DOHH2 (cell line): ENCODE measurements at regions not wholly inside any gene's neighbourhood (a gene's known extent, or its start where the extent isn't known, plus 50 kb on each side); places are given as distances from the start of the nearest gene placed in this dataset.

Experiments used
- H3F3A ChIP-seq: fragments of 200-600 bp; sonication (generic), shearing (Covaris generic); 2 replicates; pipeline ENCODE4 v1.6.0; 2016; ENCODE audit warnings: antibody characterized with exemption, mild to moderate bottlenecking; ENCODE audit not compliant: control insufficient read depth, insufficient read depth
- H3K27ac ChIP-seq: fragments of 200-600 bp; sonication (generic); 2 replicates; pipeline ENCODE4 v1.5.1; 2014; ENCODE audit warnings: low read depth, mild to moderate bottlenecking, low read length, moderate library complexity
- H3K27me3 ChIP-seq: fragments of 200-600 bp; sonication (generic); 2 replicates; pipeline ENCODE4 v1.6.1; 2014; ENCODE audit warnings: mild to moderate bottlenecking, low read length, mixed read lengths; ENCODE audit not compliant: control insufficient read depth
- H3K36me3 ChIP-seq: fragments of 200-600 bp; sonication (generic); 2 replicates; pipeline ENCODE4 v1.6.1; 2014; ENCODE audit warnings: mild to moderate bottlenecking, low read length, moderate library complexity, mixed read lengths; ENCODE audit not compliant: control insufficient read depth
- H3K4me1 ChIP-seq: fragments of 200-600 bp; sonication (generic); 2 replicates; pipeline ENCODE4 v1.6.1; 2014; ENCODE audit warnings: mild to moderate bottlenecking, low read length, mixed read lengths; ENCODE audit not compliant: control insufficient read depth
- H3K4me2 ChIP-seq: fragments of 200-600 bp; sonication (generic); 2 replicates; pipeline ENCODE4 v1.6.0; 2014; ENCODE audit warnings: mild to moderate bottlenecking, low read length, moderate library complexity
- H3K4me3 ChIP-seq: fragments of 200-600 bp; sonication (generic); 2 replicates; pipeline ENCODE4 v1.5.1; 2014; ENCODE audit warnings: mild to moderate bottlenecking, low read length, mixed read lengths
- H3K79me2 ChIP-seq: fragments of 200-600 bp; sonication (generic); 2 replicates; pipeline ENCODE4 v1.6.1; 2014; ENCODE audit warnings: mild to moderate bottlenecking, low read length, mixed read lengths; ENCODE audit not compliant: control insufficient read depth
- H3K9me2 ChIP-seq: fragments of 200-600 bp; sonication (generic); replicated peaks from 2 replicates; pipeline ENCODE4 v1.6.1; 2014; ENCODE audit warnings: mild to moderate bottlenecking, low read length, mixed read lengths; ENCODE audit not compliant: control insufficient read depth
- H3K9me3 ChIP-seq: fragments of 200-600 bp; sonication (generic); 2 replicates; pipeline ENCODE4 v1.6.1; 2014; ENCODE audit warnings: antibody characterized with exemption, low read length, mixed read lengths; ENCODE audit not compliant: control insufficient read depth, insufficient read depth
- H4K20me1 ChIP-seq: fragments of 200-600 bp; sonication (generic); 2 replicates; pipeline ENCODE4 v1.6.0; 2014; ENCODE audit warnings: low read depth, mild to moderate bottlenecking, antibody characterized with exemption, low read length, moderate library complexity; ENCODE audit not compliant: control insufficient read depth, insufficient read depth
- EZH2phosphoT487 ChIP-seq: fragments of 200-600 bp; sonication (generic); IDR thresholded peaks from 2 replicates; pipeline ENCODE4 v1.6.1; 2017; ENCODE audit warnings: borderline replicate concordance, mild to moderate bottlenecking, antibody characterized with exemption, low read length, moderate library complexity, mixed read lengths
- TF ChIP-seq, protein P1 (sequence below): fragments of 200-600 bp; sonication (generic); IDR thresholded peaks from one replicate; pipeline ENCODE4 v1.5.1; 2014; ENCODE audit warnings: antibody characterized with exemption, mild to moderate bottlenecking, low read depth, low read length; ENCODE audit not compliant: poor library complexity, severe bottlenecking

DNA sequence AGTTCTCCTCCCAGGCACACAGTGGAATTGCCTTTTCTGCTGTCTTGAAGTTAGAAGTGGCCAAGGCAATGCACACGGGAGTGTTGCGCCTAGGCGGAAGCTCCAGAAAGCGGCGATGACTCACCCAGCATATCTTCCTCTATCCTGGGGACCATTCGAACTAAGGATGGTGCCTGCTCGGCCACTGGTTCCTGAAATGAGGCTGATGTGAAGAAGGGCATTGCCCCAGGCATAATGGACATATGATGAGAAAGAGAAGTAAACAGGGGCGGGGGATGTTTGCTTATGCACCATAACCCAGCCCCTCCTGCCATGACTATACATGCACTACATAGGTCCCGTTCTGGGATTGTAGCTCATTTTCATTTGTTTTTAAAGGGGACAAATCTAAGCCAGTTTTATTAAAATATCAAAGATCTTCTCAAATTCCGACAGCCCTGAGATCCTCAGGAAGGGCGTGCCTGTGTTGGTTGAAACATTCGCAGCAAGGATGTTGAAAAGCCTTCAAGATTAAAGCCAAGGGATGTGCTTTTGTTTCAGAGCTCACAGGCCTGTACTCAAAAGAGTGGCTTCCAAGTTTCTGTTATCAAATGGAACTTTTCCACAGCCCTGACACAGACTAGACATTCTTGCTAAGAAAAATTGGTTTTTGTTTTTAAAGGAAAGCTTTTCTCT is 218.5 kb downstream of the LY86 start:
- no peaks in the 10 kb centered on the region for H3K36me3 ChIP-seq
- H3K4me3 ChIP-seq = no peak overlapping the region
- H3K4me2 ChIP-seq = no peak overlapping the region
- no peaks in the 10 kb centered on the region for H4K20me1 ChIP-seq
- H3K79me2 ChIP-seq = no peaks in the 10 kb centered on the region
- H3F3A ChIP-seq = no peaks in the 10 kb centered on the region
- H3K4me1 ChIP-seq = no peaks in the 10 kb centered on the region
- no peaks in the 10 kb centered on the region for H3K9me2 ChIP-seq
- H3K27ac ChIP-seq = no peak overlapping the region
- H3K27me3 ChIP-seq = peaks cover 36% of the 10 kb centered on the region
- TF ChIP-seq EZH2phosphoT487 = no peak
- TF ChIP-seq, protein P1, sequence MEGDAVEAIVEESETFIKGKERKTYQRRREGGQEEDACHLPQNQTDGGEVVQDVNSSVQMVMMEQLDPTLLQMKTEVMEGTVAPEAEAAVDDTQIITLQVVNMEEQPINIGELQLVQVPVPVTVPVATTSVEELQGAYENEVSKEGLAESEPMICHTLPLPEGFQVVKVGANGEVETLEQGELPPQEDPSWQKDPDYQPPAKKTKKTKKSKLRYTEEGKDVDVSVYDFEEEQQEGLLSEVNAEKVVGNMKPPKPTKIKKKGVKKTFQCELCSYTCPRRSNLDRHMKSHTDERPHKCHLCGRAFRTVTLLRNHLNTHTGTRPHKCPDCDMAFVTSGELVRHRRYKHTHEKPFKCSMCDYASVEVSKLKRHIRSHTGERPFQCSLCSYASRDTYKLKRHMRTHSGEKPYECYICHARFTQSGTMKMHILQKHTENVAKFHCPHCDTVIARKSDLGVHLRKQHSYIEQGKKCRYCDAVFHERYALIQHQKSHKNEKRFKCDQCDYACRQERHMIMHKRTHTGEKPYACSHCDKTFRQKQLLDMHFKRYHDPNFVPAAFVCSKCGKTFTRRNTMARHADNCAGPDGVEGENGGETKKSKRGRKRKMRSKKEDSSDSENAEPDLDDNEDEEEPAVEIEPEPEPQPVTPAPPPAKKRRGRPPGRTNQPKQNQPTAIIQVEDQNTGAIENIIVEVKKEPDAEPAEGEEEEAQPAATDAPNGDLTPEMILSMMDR = no peak
- H3K9me3 ChIP-seq = no peaks in the 10 kb centered on the region

- H3K36me3 ChIP-seq = no peaks in the 10 kb centered on the region
- H4K20me1 ChIP-seq = no peaks in the 10 kb centered on the region
- TF ChIP-seq, protein P1 = no peak
- no peak for TF ChIP-seq EZH2phosphoT487
- H3F3A ChIP-seq = no peaks in the 10 kb centered on the region
- H3K79me2 ChIP-seq = no peaks in the 10 kb centered on the region
- H3K4me3 ChIP-seq = no peak overlapping the region
- no peak overlapping the region for H3K27ac ChIP-seq
- no peaks in the 10 kb centered on the region for H3K9me3 ChIP-seq
- H3K4me2 ChIP-seq = no peak overlapping the region
- no peaks in the 10 kb centered on the region for H3K4me1 ChIP-seq
- H3K27me3 ChIP-seq = peaks cover 36% of the 10 kb centered on the region
- H3K9me2 ChIP-seq = no peaks in the 10 kb centered on the region
These were observed 219.8 kb downstream of the LY86 start for GRCh38 chr6:6808343-6808742.

- peaks cover 34% of the 10 kb centered on the region for H3K27me3 ChIP-seq
- H3K79me2 ChIP-seq = no peaks in the 10 kb centered on the region
- H3K9me3 ChIP-seq = no peaks in the 10 kb centered on the region
- no peaks in the 10 kb centered on the region for H3K36me3 ChIP-seq
- no peak overlapping the region for H3K27ac ChIP-seq
- no peaks in the 10 kb centered on the region for H3F3A ChIP-seq
- H3K4me1 ChIP-seq = no peaks in the 10 kb centered on the region
- H3K9me2 ChIP-seq = no peaks in the 10 kb centered on the region
- no peak overlapping the region for H3K4me3 ChIP-seq
- TF ChIP-seq, protein P1 = no peak
- TF ChIP-seq EZH2phosphoT487 = no peak
- H3K4me2 ChIP-seq = no peak overlapping the region
- no peaks in the 10 kb centered on the region for H4K20me1 ChIP-seq
These were observed 220.4 kb downstream of the LY86 start for GRCh38 chr6:6808915-6809314.
